ENCODE measurements at regions not wholly inside any gene's neighbourhood (a gene's known extent, or its start where the extent isn't known, plus 50 kb on each side); places are given as distances from the start of the nearest gene placed in this dataset.

DNA sequence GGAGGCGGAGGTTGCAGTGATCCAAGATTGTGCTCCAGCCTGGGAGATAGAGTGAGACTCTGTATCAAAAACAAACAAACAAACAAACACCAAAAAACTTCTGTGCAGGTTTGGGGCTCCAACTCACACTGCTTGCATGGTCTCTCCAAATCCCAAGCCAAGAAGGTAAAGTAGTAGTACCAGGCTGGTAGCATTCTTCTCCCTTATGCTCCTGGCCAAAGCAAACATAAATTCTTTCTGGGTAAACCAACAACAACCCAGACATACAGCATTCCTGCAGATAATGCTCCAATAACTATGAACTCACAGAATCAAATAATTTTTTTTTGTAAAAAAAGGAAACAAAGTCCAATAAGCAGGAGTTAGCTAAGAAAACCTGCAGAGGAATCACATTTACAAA is 57.8 kb upstream of the KLHL31 start:
- TF ChIP-seq, protein P1, sequence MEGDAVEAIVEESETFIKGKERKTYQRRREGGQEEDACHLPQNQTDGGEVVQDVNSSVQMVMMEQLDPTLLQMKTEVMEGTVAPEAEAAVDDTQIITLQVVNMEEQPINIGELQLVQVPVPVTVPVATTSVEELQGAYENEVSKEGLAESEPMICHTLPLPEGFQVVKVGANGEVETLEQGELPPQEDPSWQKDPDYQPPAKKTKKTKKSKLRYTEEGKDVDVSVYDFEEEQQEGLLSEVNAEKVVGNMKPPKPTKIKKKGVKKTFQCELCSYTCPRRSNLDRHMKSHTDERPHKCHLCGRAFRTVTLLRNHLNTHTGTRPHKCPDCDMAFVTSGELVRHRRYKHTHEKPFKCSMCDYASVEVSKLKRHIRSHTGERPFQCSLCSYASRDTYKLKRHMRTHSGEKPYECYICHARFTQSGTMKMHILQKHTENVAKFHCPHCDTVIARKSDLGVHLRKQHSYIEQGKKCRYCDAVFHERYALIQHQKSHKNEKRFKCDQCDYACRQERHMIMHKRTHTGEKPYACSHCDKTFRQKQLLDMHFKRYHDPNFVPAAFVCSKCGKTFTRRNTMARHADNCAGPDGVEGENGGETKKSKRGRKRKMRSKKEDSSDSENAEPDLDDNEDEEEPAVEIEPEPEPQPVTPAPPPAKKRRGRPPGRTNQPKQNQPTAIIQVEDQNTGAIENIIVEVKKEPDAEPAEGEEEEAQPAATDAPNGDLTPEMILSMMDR (IDR thresholded peaks at IDR 0.05), result no peak
- TF ChIP-seq POLR2A (IDR thresholded peaks at IDR 0.05), result no peak

Data from uterus (tissue), 2 donors.